Lung (tissue), 11 donors: ENCODE measurements at regions not wholly inside any gene's neighbourhood (a gene's known extent, or its start where the extent isn't known, plus 50 kb on each side); places are given as distances from the start of the nearest gene placed in this dataset.

Source experiments
- ATAC-seq: fragments of 200-7000 bp; cut with Tn5 transposase; one replicate; pipeline ENCODE4 v1.9.1; 2020; ENCODE audit warnings: moderate number of reproducible peaks; ENCODE audit not compliant: insufficient read depth, low FRiP score
- DNase-seq, 3 donors: peaks; one replicate each; pipeline ENCODE4 v3.0.0-alpha.2; 2013 to 2017
- H3K27ac ChIP-seq, 2 donors: one replicate each; pipeline ENCODE4 v1.5.1; 2013; ENCODE audit warnings: mild to moderate bottlenecking in 2 of 2, moderate library complexity in 2 of 2, control low read depth in 1 of 2, inconsistent platforms in 1 of 2, low read depth in 1 of 2, low read length in 1 of 2
- H3K27me3 ChIP-seq, 3 donors: one replicate each; pipeline ENCODE4 v1.5.1; 2013; ENCODE audit warnings: low read length in 2 of 3; ENCODE audit not compliant: control insufficient read depth in 3 of 3, insufficient read depth in 3 of 3
- H3K36me3 ChIP-seq, 4 donors: one replicate each; pipeline ENCODE4 v1.5.1; 2013; ENCODE audit warnings: low read length in 4 of 4, mild to moderate bottlenecking in 1 of 4, moderate library complexity in 1 of 4; ENCODE audit not compliant: control insufficient read depth in 4 of 4, insufficient read depth in 4 of 4
- H3K4me1 ChIP-seq, 5 donors: one replicate each; pipeline ENCODE4 v1.5.1; 2013; ENCODE audit warnings: low read length in 5 of 5, mild to moderate bottlenecking in 2 of 5, moderate library complexity in 1 of 5; ENCODE audit not compliant: control insufficient read depth in 5 of 5, insufficient read depth in 5 of 5
- H3K4me3 ChIP-seq: one replicate; pipeline ENCODE4 v1.5.1; 2013; ENCODE audit warnings: mild to moderate bottlenecking, control low read depth, moderate library complexity
- H3K9ac ChIP-seq, 2 donors: one replicate each; pipeline ENCODE4 v1.5.1; 2013; ENCODE audit warnings: low read length in 2 of 2, control low read depth in 1 of 2; ENCODE audit not compliant: insufficient read depth in 1 of 2
- H3K9me3 ChIP-seq, 4 donors: one replicate each; pipeline ENCODE4 v1.5.1; 2013; ENCODE audit warnings: low read length in 3 of 4, mild to moderate bottlenecking in 1 of 4, moderate library complexity in 1 of 4; ENCODE audit not compliant: control insufficient read depth in 4 of 4, insufficient read depth in 3 of 4
- whole genome bisulfite sequencing, 2 donors: extraction: QIAGEN DNeasy Blood & Tissue Kit; methylation state at CpG; one replicate each; pipeline ENCODE4 v1.1.7; 2013; 5-methylcytosine and 5-hydroxymethylcytosine counted together
- TF ChIP-seq, protein P1 (sequence below): IDR thresholded peaks from 2 replicates; pipeline ENCODE4 v1.5.1; 2012; ENCODE audit warnings: mild to moderate bottlenecking; ENCODE audit errors: control extremely low read depth, extremely low read depth
- donor health status: control.
- donor health status: control.
- donor health status: Bipolar disorder and iron deficiency.
- donor health status: healthy.
- donor health status: DM: yes; HTN: yes; CAD: no.

DNA sequence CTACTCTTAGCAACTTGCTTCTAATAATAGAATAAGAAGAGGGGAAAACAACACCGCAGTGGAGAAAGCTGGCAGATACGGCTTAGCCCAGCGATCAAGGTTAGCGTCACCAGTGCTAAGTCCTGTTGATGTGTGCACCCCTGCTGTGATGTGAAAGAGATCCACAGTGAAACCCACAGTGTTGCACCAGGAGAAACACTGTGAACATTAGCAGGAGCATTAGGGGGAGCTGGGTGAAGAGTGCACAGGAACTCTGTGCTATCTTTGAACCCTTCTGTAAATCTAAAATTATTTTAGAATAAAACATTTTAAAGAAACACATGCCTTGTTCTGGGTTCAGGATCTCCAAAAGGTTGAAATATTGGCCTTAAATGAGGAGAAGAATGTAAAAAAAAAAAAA is 154.1 kb upstream of the UNC5B start:
- H3K9me3 ChIP-seq: peaks cover 0 to 2% (median 0%) of the 10 kb centered on the region in 4 donors
- H3K27me3 ChIP-seq: peaks cover 0 to 5% (median 0%) of the 10 kb centered on the region in 3 donors
- no peak for ATAC-seq
- DNase-seq: no peak
- no peak overlapping the region for H3K9ac ChIP-seq
- H3K36me3 ChIP-seq: no peaks in the 10 kb centered on the region
- peaks cover 0 to 28% (median 7%) of the 10 kb centered on the region in 5 donors for H3K4me1 ChIP-seq
- WGBS, 2 donors: 88 to 93% methylated on average over 4 of the region's 4 CpGs
- no peak overlapping the region for H3K4me3 ChIP-seq
- TF ChIP-seq, protein P1, sequence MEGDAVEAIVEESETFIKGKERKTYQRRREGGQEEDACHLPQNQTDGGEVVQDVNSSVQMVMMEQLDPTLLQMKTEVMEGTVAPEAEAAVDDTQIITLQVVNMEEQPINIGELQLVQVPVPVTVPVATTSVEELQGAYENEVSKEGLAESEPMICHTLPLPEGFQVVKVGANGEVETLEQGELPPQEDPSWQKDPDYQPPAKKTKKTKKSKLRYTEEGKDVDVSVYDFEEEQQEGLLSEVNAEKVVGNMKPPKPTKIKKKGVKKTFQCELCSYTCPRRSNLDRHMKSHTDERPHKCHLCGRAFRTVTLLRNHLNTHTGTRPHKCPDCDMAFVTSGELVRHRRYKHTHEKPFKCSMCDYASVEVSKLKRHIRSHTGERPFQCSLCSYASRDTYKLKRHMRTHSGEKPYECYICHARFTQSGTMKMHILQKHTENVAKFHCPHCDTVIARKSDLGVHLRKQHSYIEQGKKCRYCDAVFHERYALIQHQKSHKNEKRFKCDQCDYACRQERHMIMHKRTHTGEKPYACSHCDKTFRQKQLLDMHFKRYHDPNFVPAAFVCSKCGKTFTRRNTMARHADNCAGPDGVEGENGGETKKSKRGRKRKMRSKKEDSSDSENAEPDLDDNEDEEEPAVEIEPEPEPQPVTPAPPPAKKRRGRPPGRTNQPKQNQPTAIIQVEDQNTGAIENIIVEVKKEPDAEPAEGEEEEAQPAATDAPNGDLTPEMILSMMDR: no peak
- H3K27ac ChIP-seq: no peak overlapping the region

DNA sequence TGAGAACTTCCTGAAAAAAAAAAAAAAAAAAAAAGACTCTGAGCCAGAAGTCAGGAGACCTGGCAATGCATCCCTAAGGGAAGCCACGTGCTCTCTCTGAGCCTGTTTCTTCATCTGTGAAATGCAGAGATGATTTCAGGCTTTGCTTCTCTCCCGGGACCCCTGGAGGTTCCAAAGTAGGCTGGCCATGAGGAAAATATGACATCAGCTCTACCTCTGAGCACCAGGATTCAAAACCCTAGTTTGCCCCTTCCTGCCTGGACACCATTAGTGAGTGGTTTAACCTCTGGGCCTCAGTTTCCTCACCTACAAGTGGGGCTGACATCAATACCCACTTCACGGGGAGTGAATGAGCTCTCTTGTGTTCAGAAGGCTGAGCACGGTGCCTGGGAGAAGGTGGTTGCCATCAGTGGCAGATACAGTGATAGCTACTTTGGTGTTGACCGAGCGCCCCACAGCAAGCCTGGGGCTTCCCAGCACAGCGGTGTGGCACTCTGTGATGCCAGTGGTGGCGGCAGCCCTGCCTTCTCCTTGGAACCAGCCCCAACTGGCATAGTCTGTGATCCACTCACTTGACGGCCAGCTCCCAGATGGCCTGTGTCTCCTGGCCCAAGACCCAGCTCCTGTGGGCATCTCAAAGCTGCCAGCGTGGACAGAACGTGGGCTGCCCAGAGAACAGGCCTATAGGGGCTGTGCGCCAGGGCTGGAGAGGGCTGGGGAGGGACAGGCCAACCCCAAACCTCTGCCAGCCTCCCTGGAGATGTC is 153.1 kb upstream of the UNC5B start:
- H3K4me3 ChIP-seq: no peak overlapping the region
- no peak overlapping the region for H3K27ac ChIP-seq
- no peak overlapping the region for H3K9ac ChIP-seq
- peaks cover 0 to 2% (median 0%) of the 10 kb centered on the region in 4 donors for H3K9me3 ChIP-seq
- H3K27me3 ChIP-seq: peaks cover 0 to 5% (median 0%) of the 10 kb centered on the region in 3 donors
- H3K36me3 ChIP-seq: no peaks in the 10 kb centered on the region
- ATAC-seq (no peak), DNase-seq (no peak)
- 82 to 89% methylated on average over 12 of the region's 12 CpGs for WGBS, 2 donors
- peaks cover 0 to 28% (median 7%) of the 10 kb centered on the region in 5 donors for H3K4me1 ChIP-seq
- TF ChIP-seq, protein P1: no peak

DNA sequence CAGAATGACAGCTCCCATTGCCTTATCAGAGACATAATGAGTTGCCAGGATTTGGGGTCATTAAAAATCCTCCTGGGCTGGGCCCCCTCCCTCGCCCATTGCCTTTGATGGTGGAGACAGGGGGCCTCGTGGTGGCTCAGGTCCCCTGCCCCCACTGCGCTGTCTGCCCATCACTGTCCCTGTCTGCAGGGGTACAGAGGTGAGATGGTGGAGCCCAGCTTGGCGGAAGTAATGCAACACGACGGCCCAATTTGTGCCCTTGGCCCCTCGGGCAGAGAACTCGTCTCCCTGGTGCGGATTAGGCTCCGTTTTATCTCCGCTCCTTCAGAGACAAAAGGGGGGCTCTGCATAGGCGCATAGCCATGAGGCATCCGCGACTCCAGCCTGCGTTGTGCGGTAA is 152.4 kb upstream of the UNC5B start:
- no peak overlapping the region for H3K27ac ChIP-seq
- H3K27me3 ChIP-seq: peaks cover 0 to 5% (median 0%) of the 10 kb centered on the region in 3 donors
- DNase-seq (no peak), ATAC-seq (no peak)
- H3K9ac ChIP-seq: no peak overlapping the region
- TF ChIP-seq, protein P1: no peak
- peaks cover 0 to 2% (median 0%) of the 10 kb centered on the region in 4 donors for H3K9me3 ChIP-seq
- no peak overlapping the region for H3K4me3 ChIP-seq
- peaks cover 0 to 34% (median 9%) of the 10 kb centered on the region in 5 donors for H3K4me1 ChIP-seq
- H3K36me3 ChIP-seq: no peaks in the 10 kb centered on the region
- WGBS, 2 donors: 75 to 87% methylated on average over 16 of the region's 16 CpGs
